ENCODE measurements at regions not wholly inside any gene's neighbourhood (a gene's known extent, or its start where the extent isn't known, plus 50 kb on each side); places are given as distances from the start of the nearest gene placed in this dataset.

- DNase-seq = no peak
Observed at GRCh38 chr3:110564674-110565073, 506.9 kb upstream of the NECTIN3 start.

DNA sequence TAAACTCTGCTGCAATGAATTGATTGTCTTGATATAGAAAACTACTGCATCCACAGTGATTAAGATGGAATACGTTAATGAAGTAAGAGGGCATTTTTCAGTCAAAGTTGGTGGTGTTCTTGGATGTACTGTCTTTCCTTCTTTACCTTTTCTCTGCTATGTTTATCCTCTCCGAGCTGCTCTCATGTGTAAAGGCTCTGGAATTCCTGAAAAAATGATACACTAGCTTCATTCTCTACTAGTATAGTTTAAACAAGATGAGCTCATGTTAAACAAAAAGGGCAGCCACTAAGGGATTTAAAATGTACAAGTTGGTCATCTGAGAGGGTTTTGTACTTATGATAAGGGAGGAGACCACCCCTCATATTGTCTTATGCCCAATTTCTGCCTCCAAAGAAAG, 504.6 kb upstream of the NECTIN3 start:
- no peak for DNase-seq

GRCh38 chr3:110568246-110568645, 503.4 kb upstream of the NECTIN3 start:
- DNase-seq = no peak

- no peak for DNase-seq
Observed at GRCh38 chr3:110569073-110569472, 502.5 kb upstream of the NECTIN3 start.

- DNase-seq = no peak
Observed at GRCh38 chr3:110575702-110576101, 495.9 kb upstream of the NECTIN3 start.

GRCh38 chr3:110576960-110577359, 494.7 kb upstream of the NECTIN3 start:
- DNase-seq = peak in 1 of 4 experiments; percentile 1

- no peak for DNase-seq
Observed at GRCh38 chr3:110577854-110578253, 493.8 kb upstream of the NECTIN3 start.

- DNase-seq = no peak
Observed at GRCh38 chr3:110579840-110580550, 491.6 kb upstream of the NECTIN3 start.

GRCh38 chr3:110583373-110583935, 488.2 kb upstream of the NECTIN3 start:
- DNase-seq = no peak

GRCh38 chr3:110588906-110589305, 482.7 kb upstream of the NECTIN3 start:
- no peak for DNase-seq

GRCh38 chr3:110589341-110589740, 482.3 kb upstream of the NECTIN3 start:
- no peak for DNase-seq

GRCh38 chr3:110593749-110594148, 477.9 kb upstream of the NECTIN3 start:
- DNase-seq = no peak

- no peak for DNase-seq
Observed at GRCh38 chr3:110598847-110599490, 472.6 kb upstream of the NECTIN3 start.

DNA sequence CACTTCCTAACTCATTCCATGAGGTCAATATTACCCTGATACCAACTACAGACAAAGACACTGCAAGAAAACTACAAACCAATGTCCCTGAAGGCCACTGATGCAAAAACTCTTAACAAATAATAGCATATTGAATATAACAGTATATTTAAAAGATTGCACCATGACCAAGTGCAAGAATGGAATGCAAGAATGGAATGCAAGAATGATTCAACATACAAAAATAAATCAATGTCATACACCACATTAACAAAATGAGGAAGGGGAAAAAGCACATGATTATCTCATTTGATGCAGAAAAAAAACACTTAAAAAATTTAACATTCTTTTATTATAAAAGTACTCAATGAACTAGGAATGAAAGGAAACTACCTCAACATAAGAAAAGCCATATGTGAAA, 463.1 kb upstream of the NECTIN3 start:
- DNase-seq = no peak

DNA sequence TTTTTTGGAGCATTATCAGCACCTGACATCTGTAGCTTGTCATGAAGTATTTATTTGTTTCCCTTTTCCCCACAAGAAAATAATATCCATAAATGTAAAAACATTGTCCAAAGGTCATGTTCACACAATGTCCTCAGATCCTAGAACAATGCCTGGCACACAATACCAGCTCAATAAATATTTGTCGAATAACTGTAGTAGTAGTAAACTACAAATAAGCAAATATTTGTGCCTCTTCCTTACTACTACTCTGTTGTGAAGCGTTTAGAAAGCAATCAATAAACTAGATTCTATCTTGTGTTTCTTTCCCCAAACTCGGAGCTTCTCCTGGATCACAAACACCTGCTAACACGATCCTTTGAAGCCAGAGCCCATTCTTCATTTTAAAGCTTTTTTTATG, 459.6 kb upstream of the NECTIN3 start:
- DNase-seq = no peak

- DNase-seq = no peak
Observed at GRCh38 chr3:110614186-110614585, 457.4 kb upstream of the NECTIN3 start.

DNA sequence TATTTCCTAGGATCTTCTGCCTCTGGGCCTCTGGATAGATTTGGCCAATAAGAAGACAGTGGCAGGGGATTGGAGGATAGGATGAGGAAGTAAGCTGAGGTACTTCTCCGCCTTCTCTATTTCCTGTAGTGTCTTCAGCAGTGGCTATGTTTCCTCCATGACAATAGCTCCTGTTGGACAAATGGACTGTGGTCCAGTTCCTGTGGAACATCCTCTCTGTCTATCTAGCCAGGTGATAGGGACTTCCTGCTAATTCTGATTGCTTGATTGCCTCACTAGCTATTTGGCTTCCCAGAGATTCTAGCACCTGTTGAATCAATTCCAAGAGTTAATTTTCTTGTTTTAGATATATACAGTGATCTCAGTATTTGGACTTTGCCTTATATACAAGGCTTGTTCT, 456.2 kb upstream of the NECTIN3 start:
- DNase-seq = no peak

- no peak for DNase-seq
Observed at GRCh38 chr3:110618512-110619226, 452.9 kb upstream of the NECTIN3 start.

GRCh38 chr3:110620118-110620517, 451.5 kb upstream of the NECTIN3 start:
- DNase-seq = no peak

DNA sequence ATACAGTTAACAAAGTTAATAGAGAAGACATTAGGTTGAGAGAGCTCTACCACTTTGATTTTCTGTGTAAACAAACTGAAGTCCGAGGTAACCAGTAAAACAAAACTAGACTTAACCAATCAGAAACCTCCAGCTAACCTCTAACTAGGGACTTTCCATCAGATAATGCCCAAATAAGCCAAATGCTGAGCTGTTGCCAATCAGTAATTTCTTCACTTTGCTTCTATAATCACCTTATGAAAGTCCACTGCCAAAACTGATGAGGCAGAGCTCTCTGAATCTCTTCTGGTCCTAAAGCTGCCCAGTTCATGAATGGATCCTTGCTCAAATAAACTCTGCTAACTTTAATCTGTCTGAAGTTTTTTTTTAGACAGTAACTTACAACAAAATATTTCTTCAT, 448.0 kb upstream of the NECTIN3 start:
- no peak for DNase-seq

- no peak for DNase-seq
Observed at GRCh38 chr3:110624576-110624975, 447.0 kb upstream of the NECTIN3 start.

DNA sequence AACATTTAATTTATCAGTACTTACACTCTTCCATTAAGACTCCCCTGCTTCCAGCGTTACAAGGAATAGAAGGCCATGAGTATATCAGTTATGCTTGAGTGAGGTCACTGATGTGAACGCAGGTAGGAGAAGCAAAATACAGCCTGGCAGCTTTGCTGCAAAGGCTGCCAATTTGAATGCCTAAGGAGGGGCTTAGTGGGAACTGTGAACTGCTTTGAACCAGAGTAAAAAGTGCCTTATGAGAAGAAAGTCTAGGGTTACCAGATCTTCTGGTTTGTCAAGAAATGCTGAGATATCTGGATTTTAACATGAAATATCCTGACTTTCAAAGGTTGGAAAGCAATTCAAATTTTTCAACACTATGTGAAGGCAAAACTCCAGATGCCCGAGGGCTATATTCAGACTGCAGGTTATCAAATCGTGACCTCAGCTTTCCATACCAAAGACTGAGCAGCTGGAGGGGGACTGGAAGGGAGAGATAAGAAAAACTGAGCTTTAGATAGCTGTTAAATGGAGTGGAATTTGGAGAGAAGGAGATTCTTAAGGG, 446.3 kb upstream of the NECTIN3 start:
- DNase-seq = no peak

DNA sequence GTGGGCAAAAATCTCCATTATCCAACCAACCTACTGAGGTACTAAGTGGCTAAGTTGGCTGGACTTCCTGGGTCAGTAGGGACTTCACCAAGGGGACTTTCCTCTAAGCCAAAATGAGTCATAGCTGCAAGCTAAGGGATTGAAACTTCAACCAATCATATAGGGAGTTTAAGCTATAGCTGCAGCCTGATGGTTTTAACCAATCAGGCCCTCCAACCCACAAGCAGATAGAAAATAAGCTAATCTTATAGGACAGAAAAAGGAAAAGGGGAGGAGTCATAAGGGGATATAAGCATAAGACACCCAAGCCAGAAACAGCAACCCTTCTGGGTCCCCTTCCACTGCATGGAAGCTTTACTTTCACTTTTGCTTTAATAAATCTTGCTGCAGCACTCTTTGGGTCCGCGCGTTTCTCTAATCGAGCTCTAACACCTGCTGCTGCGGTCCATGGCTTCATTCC, 444.9 kb upstream of the NECTIN3 start:
- peak in 3 of 4 experiments; percentile 2 to 22 (median 21) for DNase-seq

Data from suppressor macrophage (primary cell).